ENCODE measurements at regions not wholly inside any gene's neighbourhood (a gene's known extent, or its start where the extent isn't known, plus 50 kb on each side); places are given as distances from the start of the nearest gene placed in this dataset.

- Mint-ChIP-seq H3K27ac (no peak overlapping the region), H3K4me1 (ENCODE audit: low read depth) (no peaks in the 10 kb centered on the region), H3K36me3 (ENCODE audit: low read depth) (no peaks in the 10 kb centered on the region), H3K27me3 (no peaks in the 10 kb centered on the region), H3K9me3 (no peaks in the 10 kb centered on the region), H3K4me3 (no peak overlapping the region)
Measured at GRCh38 chr20:24828992-24829648, 119.9 kb upstream of the CST7 start.

- H3K4me1 Mint-ChIP-seq (ENCODE audit: low read depth): no peaks in the 10 kb centered on the region
- H3K27ac Mint-ChIP-seq: no peak overlapping the region
- no peaks in the 10 kb centered on the region for H3K27me3 Mint-ChIP-seq
- H3K4me3 Mint-ChIP-seq: no peak overlapping the region
- H3K36me3 Mint-ChIP-seq (ENCODE audit: low read depth): no peaks in the 10 kb centered on the region
- H3K9me3 Mint-ChIP-seq: no peaks in the 10 kb centered on the region
Measured at GRCh38 chr20:24829649-24830370, 119.3 kb upstream of the CST7 start.

- H3K9me3 Mint-ChIP-seq: no peaks in the 10 kb centered on the region
- H3K36me3 Mint-ChIP-seq (ENCODE audit: low read depth): no peaks in the 10 kb centered on the region
- H3K4me3 Mint-ChIP-seq: no peak overlapping the region
- no peaks in the 10 kb centered on the region for H3K4me1 Mint-ChIP-seq (ENCODE audit: low read depth)
- no peak overlapping the region for H3K27ac Mint-ChIP-seq
- H3K27me3 Mint-ChIP-seq: no peaks in the 10 kb centered on the region
Measured at GRCh38 chr20:24830649-24831048, 118.4 kb upstream of the CST7 start.

GRCh38 chr20:24831232-24831631, 117.8 kb upstream of the CST7 start:
- Mint-ChIP-seq H3K9me3 (no peaks in the 10 kb centered on the region), H3K4me1 (ENCODE audit: low read depth) (no peaks in the 10 kb centered on the region), H3K27me3 (no peaks in the 10 kb centered on the region), H3K27ac (no peak overlapping the region), H3K4me3 (no peak overlapping the region), H3K36me3 (ENCODE audit: low read depth) (no peaks in the 10 kb centered on the region)

- no peak overlapping the region for H3K4me3 Mint-ChIP-seq
- H3K27ac Mint-ChIP-seq: no peak overlapping the region
- no peaks in the 10 kb centered on the region for H3K36me3 Mint-ChIP-seq (ENCODE audit: low read depth)
- no peaks in the 10 kb centered on the region for H3K27me3 Mint-ChIP-seq
- no peaks in the 10 kb centered on the region for H3K4me1 Mint-ChIP-seq (ENCODE audit: low read depth)
- no peaks in the 10 kb centered on the region for H3K9me3 Mint-ChIP-seq
Measured at GRCh38 chr20:24832518-24832917, 116.6 kb upstream of the CST7 start.

DNA sequence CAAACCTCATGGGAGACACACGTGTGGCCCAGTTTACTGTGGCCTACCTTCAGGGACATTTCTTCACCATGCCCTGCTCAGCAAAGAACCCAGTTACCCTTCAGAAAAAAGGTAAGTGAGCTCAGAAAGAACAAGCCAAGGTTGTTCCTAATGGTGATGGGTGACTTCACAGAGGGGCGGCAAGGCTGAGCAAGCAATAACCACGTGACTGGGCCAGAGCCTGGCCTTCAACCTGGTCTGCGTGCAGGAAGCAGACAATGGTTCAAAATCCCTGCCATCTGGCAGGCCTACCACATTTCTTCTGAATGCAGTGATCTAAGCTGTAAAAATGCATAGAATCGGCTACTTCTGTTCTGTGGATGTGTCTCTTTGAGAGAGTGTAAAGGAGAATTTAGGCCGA, 115.5 kb upstream of the CST7 start:
- Mint-ChIP-seq H3K36me3 (ENCODE audit: low read depth) (no peaks in the 10 kb centered on the region), H3K4me1 (ENCODE audit: low read depth) (no peaks in the 10 kb centered on the region), H3K27me3 (no peaks in the 10 kb centered on the region), H3K9me3 (no peaks in the 10 kb centered on the region), H3K4me3 (no peak overlapping the region), H3K27ac (no peak overlapping the region)

GRCh38 chr20:24834310-24834709, 114.8 kb upstream of the CST7 start:
- H3K36me3 Mint-ChIP-seq (ENCODE audit: low read depth): no peaks in the 10 kb centered on the region
- no peak overlapping the region for H3K4me3 Mint-ChIP-seq
- H3K4me1 Mint-ChIP-seq (ENCODE audit: low read depth): no peaks in the 10 kb centered on the region
- H3K27me3 Mint-ChIP-seq: no peaks in the 10 kb centered on the region
- H3K27ac Mint-ChIP-seq: no peak overlapping the region
- H3K9me3 Mint-ChIP-seq: no peaks in the 10 kb centered on the region

- H3K27ac Mint-ChIP-seq: no peak overlapping the region
- H3K9me3 Mint-ChIP-seq: no peaks in the 10 kb centered on the region
- H3K27me3 Mint-ChIP-seq: no peaks in the 10 kb centered on the region
- no peaks in the 10 kb centered on the region for H3K36me3 Mint-ChIP-seq (ENCODE audit: low read depth)
- H3K4me3 Mint-ChIP-seq: no peak overlapping the region
- H3K4me1 Mint-ChIP-seq (ENCODE audit: low read depth): no peaks in the 10 kb centered on the region
Measured at GRCh38 chr20:24835195-24835594, 113.9 kb upstream of the CST7 start.

DNA sequence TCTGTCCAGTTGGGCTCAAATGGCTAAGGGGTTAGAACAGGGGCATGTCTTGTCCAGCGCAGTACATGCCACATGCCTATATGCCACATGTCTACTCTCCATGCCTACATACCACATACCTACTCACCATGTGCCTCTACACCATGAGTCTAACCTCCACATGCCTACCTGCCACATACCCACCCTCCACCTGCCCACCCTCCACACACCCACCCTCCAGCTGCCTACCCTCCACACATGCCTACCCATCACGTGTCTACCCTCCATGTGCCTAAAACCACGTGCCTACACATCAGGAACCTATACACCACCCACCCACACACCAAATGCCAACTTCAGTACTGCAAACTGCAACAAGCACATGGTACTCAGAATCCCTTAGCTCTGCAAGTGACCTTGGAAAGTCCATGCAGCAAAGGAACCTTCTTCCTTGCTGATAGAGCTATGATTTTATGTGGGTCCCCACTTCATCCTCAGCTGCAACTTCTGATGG, 113.0 kb upstream of the CST7 start:
- Mint-ChIP-seq H3K27ac (no peak overlapping the region), H3K4me3 (no peak overlapping the region), H3K9me3 (no peaks in the 10 kb centered on the region), H3K27me3 (no peaks in the 10 kb centered on the region), H3K36me3 (ENCODE audit: low read depth) (no peaks in the 10 kb centered on the region), H3K4me1 (ENCODE audit: low read depth) (no peaks in the 10 kb centered on the region)

DNA sequence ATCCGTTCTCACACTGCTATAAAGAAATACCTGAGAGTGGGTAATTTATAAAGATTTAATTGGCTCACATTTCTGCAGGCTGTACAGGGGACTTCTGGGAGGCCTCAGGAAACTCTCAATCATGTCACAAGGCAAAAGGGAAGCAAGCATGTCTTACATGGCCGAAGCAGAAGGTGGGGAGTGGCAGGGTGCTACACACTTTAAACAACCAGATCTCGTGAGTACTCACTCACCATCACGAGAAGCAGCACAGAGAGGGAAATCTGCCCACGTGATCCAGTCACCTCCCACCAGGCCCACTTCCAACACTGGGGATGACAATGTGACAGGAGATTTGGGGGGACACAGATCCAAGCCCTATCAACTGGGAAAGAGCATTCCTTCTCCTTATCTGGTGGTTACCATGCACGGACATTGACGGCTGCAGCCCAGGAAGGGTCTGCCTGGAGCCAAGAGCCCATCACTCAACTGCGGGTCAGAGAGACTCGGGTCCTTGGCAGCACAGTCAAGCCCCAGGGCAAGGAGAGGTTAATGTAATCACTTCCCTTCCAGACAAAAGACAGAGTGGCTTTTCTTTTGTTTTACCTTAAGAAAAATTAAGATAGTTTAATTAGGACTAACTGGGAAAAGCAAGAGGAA, 112.3 kb upstream of the CST7 start:
- Mint-ChIP-seq H3K4me1 (ENCODE audit: low read depth) (no peaks in the 10 kb centered on the region), H3K36me3 (ENCODE audit: low read depth) (no peaks in the 10 kb centered on the region), H3K9me3 (no peaks in the 10 kb centered on the region), H3K27ac (no peak overlapping the region), H3K27me3 (no peaks in the 10 kb centered on the region), H3K4me3 (no peak overlapping the region)

GRCh38 chr20:24837781-24838450, 111.2 kb upstream of the CST7 start:
- H3K36me3 Mint-ChIP-seq (ENCODE audit: low read depth): no peaks in the 10 kb centered on the region
- H3K4me1 Mint-ChIP-seq (ENCODE audit: low read depth): no peaks in the 10 kb centered on the region
- H3K9me3 Mint-ChIP-seq: no peaks in the 10 kb centered on the region
- H3K4me3 Mint-ChIP-seq: no peak overlapping the region
- H3K27ac Mint-ChIP-seq: no peak overlapping the region
- peaks cover 4% of the 10 kb centered on the region for H3K27me3 Mint-ChIP-seq

DNA sequence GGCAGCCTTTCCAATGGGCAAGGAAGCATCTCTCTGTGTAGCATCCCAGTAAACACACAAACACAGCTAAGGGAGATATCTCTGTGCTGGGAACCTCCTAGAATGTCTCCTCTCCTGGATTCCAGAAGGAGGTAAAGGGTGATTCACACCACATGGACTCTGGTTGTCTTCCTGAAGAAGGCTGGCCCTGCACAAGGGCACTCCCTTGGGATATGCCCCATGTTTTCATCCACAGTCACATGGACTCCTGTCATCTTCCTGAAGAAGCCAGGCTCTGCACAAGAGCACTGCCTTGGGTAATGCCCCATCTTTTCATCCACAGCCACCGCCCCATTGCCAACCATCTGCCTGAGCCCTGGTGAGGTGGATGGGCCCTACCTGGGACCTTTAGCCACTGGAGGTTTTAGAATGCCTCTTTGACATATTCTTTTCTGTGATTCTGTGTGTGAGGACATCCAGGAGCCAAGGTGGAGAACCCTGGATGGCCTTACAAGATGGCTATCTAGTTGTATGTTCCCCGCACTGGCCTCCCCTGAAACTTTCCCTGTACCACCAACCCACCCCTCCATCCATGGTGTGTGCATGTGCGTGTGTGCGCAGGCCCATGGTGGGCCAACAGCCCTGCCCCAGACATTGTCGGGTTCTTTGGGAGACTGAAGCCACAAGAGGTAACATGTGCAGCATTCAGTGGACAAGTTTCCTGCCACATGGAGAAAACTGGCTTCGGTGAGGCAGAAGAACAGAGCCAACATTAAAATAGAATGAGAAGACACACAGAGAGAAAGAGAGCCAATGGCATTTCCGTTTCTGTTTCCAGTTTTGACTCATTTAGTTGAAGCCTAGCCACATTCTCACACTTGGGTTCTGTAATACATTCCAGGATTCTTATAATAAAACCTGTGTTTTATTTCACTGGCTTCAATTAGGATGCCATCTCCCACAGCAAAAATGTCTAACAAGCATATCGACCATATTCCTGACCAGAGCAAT, 110.2 kb upstream of the CST7 start:
- no peaks in the 10 kb centered on the region for H3K9me3 Mint-ChIP-seq
- H3K36me3 Mint-ChIP-seq (ENCODE audit: low read depth): no peaks in the 10 kb centered on the region
- no peak overlapping the region for H3K4me3 Mint-ChIP-seq

DNA sequence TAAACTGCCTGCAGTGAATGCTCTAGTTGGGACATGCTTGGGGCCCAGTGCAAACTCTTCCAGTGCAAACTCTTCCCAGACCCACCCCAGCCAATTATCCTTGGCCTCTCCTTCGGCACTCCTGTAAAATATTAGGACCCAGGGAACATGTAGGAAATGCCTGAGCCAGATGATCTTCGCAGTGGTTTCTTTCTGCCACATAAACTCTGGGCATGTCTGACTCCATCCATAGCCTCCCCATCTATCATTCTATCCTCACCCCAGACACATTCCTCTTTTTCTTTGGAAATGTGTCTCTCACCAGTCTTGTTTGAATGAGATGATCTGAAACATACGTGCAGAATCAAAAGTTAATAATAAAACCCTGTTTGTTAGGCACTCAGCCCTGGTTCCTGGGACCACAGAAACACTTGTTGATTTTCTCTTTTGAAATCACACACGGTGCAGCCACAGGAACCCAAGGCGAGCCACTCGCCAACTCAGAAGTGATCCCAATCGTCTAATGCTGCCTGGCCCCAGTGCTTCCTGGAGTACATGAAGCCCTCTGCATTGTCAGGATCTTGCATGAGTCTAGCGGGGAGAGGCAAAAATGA, 108.9 kb upstream of the CST7 start:
- H3K27me3 Mint-ChIP-seq: peaks cover 4% of the 10 kb centered on the region
- H3K9me3 Mint-ChIP-seq: no peaks in the 10 kb centered on the region
- H3K4me3 Mint-ChIP-seq: no peak overlapping the region

More for the DNA sequence above, 110.2 kb upstream of the CST7 start:
- Mint-ChIP-seq H3K4me1 (ENCODE audit: low read depth) (no peaks in the 10 kb centered on the region), H3K27ac (no peak overlapping the region), H3K27me3 (peaks cover 4% of the 10 kb centered on the region)

More for the DNA sequence above, 108.9 kb upstream of the CST7 start:
- Mint-ChIP-seq H3K36me3 (ENCODE audit: low read depth) (no peaks in the 10 kb centered on the region), H3K27ac (no peak overlapping the region), H3K4me1 (ENCODE audit: low read depth) (no peaks in the 10 kb centered on the region)

Data from stimulated activated naive CD8-positive, alpha-beta T cell treated with anti-CD3 and anti-CD28 coated beads, Interleukin-15, Interleukin-2, amounts not matched to agents 100 ng/mL and 50 ng/mL, for 24 hours (primary cell).